ENCODE measurements at regions not wholly inside any gene's neighbourhood (a gene's known extent, or its start where the extent isn't known, plus 50 kb on each side); places are given as distances from the start of the nearest gene placed in this dataset.

DNA sequence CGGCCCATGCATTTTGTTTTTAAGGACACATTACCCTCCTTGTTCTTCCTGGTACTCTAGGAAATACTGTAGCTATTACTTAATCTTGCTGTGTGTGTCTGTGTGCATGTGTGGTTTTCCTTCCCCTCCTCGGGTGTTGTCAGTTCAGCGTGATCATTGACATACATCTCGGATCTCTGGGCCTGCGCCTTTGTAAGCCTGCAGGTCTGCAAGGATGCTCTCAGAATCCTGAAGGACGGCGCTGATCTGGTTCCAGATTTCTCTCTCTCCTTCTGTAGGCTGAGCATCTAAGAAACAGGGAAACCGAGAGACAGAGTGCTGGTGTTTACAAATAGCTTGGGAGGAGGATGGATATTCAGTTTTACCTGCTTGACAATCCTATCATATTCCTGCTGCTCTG lies 100.2 kb downstream of the CYRIA start:
- no peak for DNase-seq
- H3K36me3 ChIP-seq: peaks cover 24% of the 10 kb centered on the region

GRCh38 chr2:16561676-16562075 lies 104.0 kb downstream of the CYRIA start:
- Histone ChIP-seq H3K4me1 (no peaks in the 10 kb centered on the region), H3K27me3 (ENCODE audit: low read depth) (no peaks in the 10 kb centered on the region), H3K27ac (replicated peaks) (no peak overlapping the region), H3K36me3 (peaks cover 46% of the 10 kb centered on the region), H3K4me3 (no peak overlapping the region), H3K9me3 (replicated peaks) (no peaks in the 10 kb centered on the region)
- no peak for DNase-seq
- TF ChIP-seq, protein P1, sequence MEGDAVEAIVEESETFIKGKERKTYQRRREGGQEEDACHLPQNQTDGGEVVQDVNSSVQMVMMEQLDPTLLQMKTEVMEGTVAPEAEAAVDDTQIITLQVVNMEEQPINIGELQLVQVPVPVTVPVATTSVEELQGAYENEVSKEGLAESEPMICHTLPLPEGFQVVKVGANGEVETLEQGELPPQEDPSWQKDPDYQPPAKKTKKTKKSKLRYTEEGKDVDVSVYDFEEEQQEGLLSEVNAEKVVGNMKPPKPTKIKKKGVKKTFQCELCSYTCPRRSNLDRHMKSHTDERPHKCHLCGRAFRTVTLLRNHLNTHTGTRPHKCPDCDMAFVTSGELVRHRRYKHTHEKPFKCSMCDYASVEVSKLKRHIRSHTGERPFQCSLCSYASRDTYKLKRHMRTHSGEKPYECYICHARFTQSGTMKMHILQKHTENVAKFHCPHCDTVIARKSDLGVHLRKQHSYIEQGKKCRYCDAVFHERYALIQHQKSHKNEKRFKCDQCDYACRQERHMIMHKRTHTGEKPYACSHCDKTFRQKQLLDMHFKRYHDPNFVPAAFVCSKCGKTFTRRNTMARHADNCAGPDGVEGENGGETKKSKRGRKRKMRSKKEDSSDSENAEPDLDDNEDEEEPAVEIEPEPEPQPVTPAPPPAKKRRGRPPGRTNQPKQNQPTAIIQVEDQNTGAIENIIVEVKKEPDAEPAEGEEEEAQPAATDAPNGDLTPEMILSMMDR (IDR thresholded peaks at IDR 0.05; ENCODE audit: borderline replicate concordance): no peak
- intact Hi-C loops (cut with micrococcal nuclease): no loop called here

More for the DNA sequence above, 100.2 kb downstream of the CYRIA start:
- Histone ChIP-seq H3K9me3 (replicated peaks) (no peaks in the 10 kb centered on the region), H3K4me3 (no peak overlapping the region), H3K4me1 (peaks cover 20% of the 10 kb centered on the region), H3K27ac (replicated peaks) (no peak overlapping the region), H3K27me3 (ENCODE audit: low read depth) (no peaks in the 10 kb centered on the region)
- TF ChIP-seq, protein P1 (IDR thresholded peaks at IDR 0.05; ENCODE audit: borderline replicate concordance): no peak
- intact Hi-C loops (cut with micrococcal nuclease): no loop called here

DNA sequence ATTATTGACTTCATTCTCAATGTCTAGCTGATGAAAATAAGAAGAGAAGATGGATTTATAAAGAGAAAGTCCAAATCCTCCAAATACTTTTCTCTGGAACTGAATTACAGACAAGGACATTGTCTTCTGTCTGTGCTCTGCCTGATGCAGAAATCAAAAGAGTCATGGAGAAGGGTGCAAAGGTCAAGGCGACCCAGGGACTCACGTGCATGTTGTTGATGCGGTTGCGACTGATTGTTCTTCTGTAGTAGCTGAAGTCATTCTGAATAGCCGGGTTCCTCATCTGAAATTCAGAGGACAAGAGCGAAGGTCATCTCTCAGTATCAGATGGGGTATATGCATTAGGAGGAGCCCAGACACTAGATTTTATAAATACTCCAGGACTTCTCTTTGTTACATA lies 104.4 kb downstream of the CYRIA start:
- DNase-seq: no peak
- intact Hi-C loops (cut with micrococcal nuclease): no loop called here
- Histone ChIP-seq H3K9me3 (replicated peaks) (no peaks in the 10 kb centered on the region), H3K4me3 (no peak overlapping the region), H3K27ac (replicated peaks) (no peak overlapping the region), H3K36me3 (peaks cover 50% of the 10 kb centered on the region), H3K4me1 (no peaks in the 10 kb centered on the region), H3K27me3 (ENCODE audit: low read depth) (no peaks in the 10 kb centered on the region)
- TF ChIP-seq, protein P1 (IDR thresholded peaks at IDR 0.05; ENCODE audit: borderline replicate concordance): no peak

- intact Hi-C loops (cut with micrococcal nuclease): no loop called here
- no peak for DNase-seq
Observed at GRCh38 chr2:16559278-16560067, 106.2 kb downstream of the CYRIA start.

DNA sequence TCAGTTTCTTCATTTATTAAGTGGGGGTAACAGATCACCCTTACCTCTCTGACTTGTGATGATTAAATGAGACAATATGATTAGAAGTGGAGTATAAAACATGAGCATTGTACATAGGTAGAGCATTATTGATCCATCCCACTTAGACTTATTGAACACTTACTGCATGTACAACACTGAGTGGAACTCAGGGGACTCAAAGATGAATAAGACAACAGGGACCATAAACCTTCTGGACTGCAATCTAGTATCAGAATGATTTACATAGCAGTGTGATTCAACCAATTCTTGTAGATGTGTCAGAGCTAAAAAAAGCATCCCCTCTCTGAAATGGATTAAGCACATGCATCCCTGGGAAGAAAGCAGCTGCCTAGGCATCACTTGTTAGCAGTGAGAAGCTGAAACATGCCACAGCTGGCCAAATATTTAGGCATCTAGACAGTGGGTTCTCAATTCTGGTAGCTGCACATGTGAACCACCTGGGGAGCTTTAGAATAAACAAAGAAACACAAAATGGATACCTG lies 111.5 kb downstream of the CYRIA start:
- no peak overlapping the region for H3K27ac ChIP-seq (replicated peaks)
- H3K36me3 ChIP-seq: peaks cover 17% of the 10 kb centered on the region
- TF ChIP-seq, protein P1 (IDR thresholded peaks at IDR 0.05; ENCODE audit: borderline replicate concordance): no peak
- DNase-seq: no peak
- H3K9me3 ChIP-seq (replicated peaks): no peaks in the 10 kb centered on the region
- H3K27me3 ChIP-seq (ENCODE audit: low read depth): no peaks in the 10 kb centered on the region
- H3K4me3 ChIP-seq: no peak overlapping the region
- intact Hi-C loops (cut with micrococcal nuclease): no loop called here
- H3K4me1 ChIP-seq: no peaks in the 10 kb centered on the region

More at GRCh38 chr2:16559278-16560067, 106.2 kb downstream of the CYRIA start:
- Histone ChIP-seq H3K27ac (replicated peaks) (no peak overlapping the region), H3K36me3 (peaks cover 50% of the 10 kb centered on the region), H3K4me1 (no peaks in the 10 kb centered on the region), H3K9me3 (replicated peaks) (no peaks in the 10 kb centered on the region), H3K27me3 (ENCODE audit: low read depth) (no peaks in the 10 kb centered on the region), H3K4me3 (no peak overlapping the region)
- TF ChIP-seq, protein P1 (IDR thresholded peaks at IDR 0.05; ENCODE audit: borderline replicate concordance): no peak

Data from left ventricle myocardium inferior (tissue), 1 donor.